A549 (cell line): ENCODE measurements at regions not wholly inside any gene's neighbourhood (a gene's known extent, or its start where the extent isn't known, plus 50 kb on each side); places are given as distances from the start of the nearest gene placed in this dataset.
A peak's percentile ranks its signal among the peaks of the same experiment; 100 is the strongest.

Source experiments
- ATAC-seq, 2 experiments: fragments of 200-7000 bp in 1 of 2; fragments of >200 bp in 1 of 2; cut with Nextera tagmentation in 1 of 2; cut with Tn5 transposase in 1 of 2; 3 replicates each; pipeline versions ENCODE4 v1.8.0 to v1.9.1; 2018 to 2020; ENCODE audit warnings: mild to moderate bottlenecking in 1 of 2, moderate library complexity in 1 of 2
- CTCF ChIA-PET: fragments of 300-600 bp; sonication (Branson Sonifier 250); formaldehyde crosslinking; extraction: SDS; loops from one replicate; lab custom pipeline; 2021; ENCODE audit warnings: antibody characterized with exemption, inconsistent platforms; lab: Yijun Ruan, JAX
- POLR2A ChIA-PET: fragments of 350-600 bp; formaldehyde crosslinking; extraction: SDS; loops from one replicate; lab custom pipeline; 2021; ENCODE audit warnings: antibody characterized with exemption, inconsistent platforms; lab: Yijun Ruan, JAX
- DNase-seq, 2 experiments: peaks; one replicate each; pipeline versions ENCODE4 v3.0.0 to v3.0.0-alpha.2; 2011 to 2016; ENCODE audit warnings: low read depth in 1 of 2, low spot score in 1 of 2
- FAIRE-seq: peaks from 2 replicates; lab custom pipeline; 2011; peaks lifted over from hg19 to GRCh38; lab: Jason Lieb, UNC
- H3K27ac ChIP-seq, 2 experiments: fragments of >200 bp; sonication (Bioruptor Twin); formaldehyde crosslinking; 3 replicates each; pipeline ENCODE4 v1.5.1; 2016 to 2017
- H3K4me1 ChIP-seq: fragments of >200 bp; sonication (Bioruptor Twin); formaldehyde crosslinking; 3 replicates; pipeline ENCODE4 v1.6.1; 2016
- H3K4me2 ChIP-seq: fragments of >200 bp; sonication (Bioruptor Twin); formaldehyde crosslinking; 3 replicates; pipeline ENCODE4 v1.6.1; 2016
- H3K4me3 ChIP-seq: fragments of >200 bp; sonication (Bioruptor Twin); formaldehyde crosslinking; 3 replicates; pipeline ENCODE4 v1.5.1; 2016
- H3K9me3 ChIP-seq: fragments of >200 bp; sonication (Bioruptor Twin); formaldehyde crosslinking; 3 replicates; pipeline ENCODE4 v1.6.1; 2016
- BHLHE40 ChIP-seq: IDR thresholded peaks from 2 replicates; pipeline ENCODE4 v1.6.1; 2012; ENCODE audit warnings: low read depth, low read length, inconsistent platforms
- CHD4 ChIP-seq: fragments of 200-600 bp; sonication (generic); IDR thresholded peaks from 2 replicates; pipeline ENCODE4 v1.6.1; 2016; ENCODE audit warnings: antibody characterized with exemption, mild to moderate bottlenecking, borderline replicate concordance
- EHF ChIP-seq: fragments of 250-450 bp; sonication (Bioruptor Pico); IDR thresholded peaks from 2 replicates; pipeline ENCODE4 v1.5.0; 2020; ENCODE audit warnings: mild to moderate bottlenecking
- ESRRA ChIP-seq: fragments of 150-350 bp; IDR thresholded peaks from 2 replicates; pipeline ENCODE4 v1.6.1; 2014; ENCODE audit warnings: mild to moderate bottlenecking, low read length, borderline replicate concordance
- FOSB ChIP-seq: fragments of 250-450 bp; sonication (Bioruptor Pico); IDR thresholded peaks from 2 replicates; pipeline ENCODE4 v1.5.0; 2020; ENCODE audit warnings: mild to moderate bottlenecking, moderate library complexity
- FOSL2 ChIP-seq, 2 experiments: fragments of 450-650 bp in 1 of 2; fragments of >200 bp in 1 of 2; sonication (Bioruptor Twin) in 1 of 2; formaldehyde crosslinking; IDR thresholded peaks; 2 replicates each; pipeline versions ENCODE4 v1.5.0 to v1.6.1; 2016 to 2020; ENCODE audit warnings: mild to moderate bottlenecking in 1 of 2, moderate library complexity in 1 of 2
- GATA3 ChIP-seq: IDR thresholded peaks from 2 replicates; pipeline ENCODE4 v1.6.1; 2012; ENCODE audit warnings: borderline replicate concordance
- HOXB13 ChIP-seq: fragments of 250-450 bp; sonication (Bioruptor Pico); IDR thresholded peaks from 2 replicates; pipeline ENCODE4 v1.5.0; 2020; ENCODE audit warnings: low read depth, mild to moderate bottlenecking, moderate library complexity
- JUN ChIP-seq, 2 experiments: fragments of >200 bp; sonication (Bioruptor Twin); formaldehyde crosslinking; IDR thresholded peaks; 2 replicates in 1 of 2; 3 replicates in 1 of 2; pipeline ENCODE4 v1.6.1; 2016 to 2017
- JUNB ChIP-seq: fragments of >200 bp; sonication (Bioruptor Twin); formaldehyde crosslinking; IDR thresholded peaks from 2 replicates; pipeline ENCODE4 v1.6.1; 2016
- KDM1A ChIP-seq: fragments of 200-600 bp; sonication (generic); IDR thresholded peaks from 2 replicates; pipeline ENCODE4 v1.6.1; 2016; ENCODE audit warnings: low read depth, mild to moderate bottlenecking
- MAX ChIP-seq: IDR thresholded peaks from 2 replicates; pipeline ENCODE4 v1.6.1; 2012
- MAZ ChIP-seq: fragments of 150-350 bp; IDR thresholded peaks from 2 replicates; pipeline ENCODE4 v1.6.1; 2014; ENCODE audit warnings: antibody characterized with exemption, low read depth, low read length, borderline replicate concordance
- NFE2L2 ChIP-seq: fragments of 150-350 bp; conservative IDR thresholded peaks from 2 replicates; pipeline ENCODE4 v1.6.1; 2014; ENCODE audit warnings: low read length
- NR3C1 ChIP-seq: fragments of >200 bp; sonication (Bioruptor Twin); formaldehyde crosslinking; IDR thresholded peaks from 3 replicates; pipeline ENCODE4 v1.6.1; 2017
- PHF8 ChIP-seq: fragments of 200-600 bp; sonication (generic); IDR thresholded peaks from 2 replicates; pipeline ENCODE4 v1.6.1; 2016; ENCODE audit warnings: low read depth, mild to moderate bottlenecking, antibody characterized with exemption, moderate library complexity, borderline replicate concordance
- POLR2AphosphoS2 ChIP-seq: conservative IDR thresholded peaks from 2 replicates; pipeline ENCODE4 v1.6.1; 2012; ENCODE audit warnings: low read length, improper control_type of control experiment, inconsistent platforms
- RAD21 ChIP-seq, 2 experiments: fragments of >200 bp in 1 of 2; sonication (Bioruptor Twin) in 1 of 2; formaldehyde crosslinking in 1 of 2; IDR thresholded peaks in 1 of 2; conservative IDR thresholded peaks in 1 of 2; 2 replicates in 1 of 2; 3 replicates in 1 of 2; pipeline ENCODE4 v1.6.1; 2012 to 2018; ENCODE audit warnings: inconsistent platforms in 1 of 2
- RCOR1 ChIP-seq: fragments of 150-350 bp; IDR thresholded peaks from 2 replicates; pipeline ENCODE4 v1.6.1; 2014; ENCODE audit warnings: antibody characterized with exemption, low read length, low read depth
- SMC3 ChIP-seq: fragments of >200 bp; sonication (Bioruptor Twin); formaldehyde crosslinking; IDR thresholded peaks from 3 replicates; pipeline ENCODE4 v1.6.1; 2018; ENCODE audit warnings: inconsistent platforms
- TP53 ChIP-seq: fragments of 250-450 bp; sonication (Bioruptor Pico); IDR thresholded peaks from 2 replicates; pipeline ENCODE4 v1.5.0; 2021; ENCODE audit warnings: mild to moderate bottlenecking, moderate library complexity
- ZC3H11A ChIP-seq: fragments of 450-650 bp; IDR thresholded peaks from 2 replicates; pipeline ENCODE4 v1.6.1; 2014; ENCODE audit warnings: antibody characterized with exemption, mild to moderate bottlenecking
- ZNF302 ChIP-seq: fragments of 250-450 bp; sonication (Bioruptor Pico); IDR thresholded peaks from 2 replicates; pipeline ENCODE4 v1.9.0; 2021; ENCODE audit warnings: inconsistent platforms, mild to moderate bottlenecking, moderate library complexity
- WGBS: methylation state at CpG from one replicate; pipeline ENCODE4 v1.1.6; 2017; ENCODE audit errors: missing lambda C conversion rate; 5-methylcytosine and 5-hydroxymethylcytosine counted together
- TF ChIP-seq, protein P1 (sequence below): fragments of >200 bp; sonication (Bioruptor Twin); formaldehyde crosslinking; IDR thresholded peaks from 3 replicates; pipeline ENCODE4 v1.6.1; 2016
- TF ChIP-seq, protein P2 (sequence below): fragments of >200 bp; sonication (Bioruptor Twin); formaldehyde crosslinking; IDR thresholded peaks from 3 replicates; pipeline ENCODE4 v1.5.1; 2016

DNA sequence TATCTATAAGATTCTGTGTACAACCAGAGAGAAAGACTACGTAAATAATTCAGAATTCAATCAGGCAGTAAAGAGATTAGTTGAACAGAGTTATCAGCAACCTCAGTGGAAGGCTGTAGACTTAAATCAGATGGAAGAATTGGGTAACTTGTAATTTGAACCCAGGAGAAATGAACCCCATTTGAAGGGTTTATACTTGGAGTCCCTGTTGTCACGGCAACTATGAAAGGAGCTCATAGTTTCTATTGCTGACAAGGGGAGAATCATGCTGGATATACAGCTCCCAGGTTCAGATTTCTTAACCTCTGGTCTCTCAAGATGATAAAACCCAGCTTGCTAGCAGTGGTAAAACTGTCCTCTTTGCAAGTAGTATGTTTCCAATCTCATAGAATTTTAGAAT, 54.4 kb upstream of the BMP4 start:
- CTCF ChIA-PET, result no interaction called here
- WGBS, result 61% methylated on average over 2 of the region's 2 CpGs
- DNase-seq (no peak), ATAC-seq (no peak), FAIRE-seq (no peak)
- H3K4me3 ChIP-seq, result no peak overlapping the region
- POLR2A ChIA-PET, result no interaction called here
- H3K4me1 ChIP-seq, result no peaks in the 10 kb centered on the region
- no peak overlapping the region for H3K27ac ChIP-seq
- TF ChIP-seq FOSB (CRISPR knock-in tag) (no peak), PHF8 (no peak), JUNB (no peak), POLR2AphosphoS2 (no peak), BHLHE40 (no peak), CHD4 (no peak), MAZ (no peak), ZC3H11A (no peak), TP53 (CRISPR knock-in tag) (no peak), FOSL2 (IDR thresholded peaks at IDR 0.05) (no peak), FOSL2 (CRISPR knock-in tag; IDR thresholded peaks at IDR 0.05) (no peak), ESRRA (no peak), NR3C1 (no peak), JUN (IDR thresholded peaks at IDR 0.05) (no peak), MAX (no peak), RCOR1 (no peak), ZNF302 (no peak)
- TF ChIP-seq, protein P1, sequence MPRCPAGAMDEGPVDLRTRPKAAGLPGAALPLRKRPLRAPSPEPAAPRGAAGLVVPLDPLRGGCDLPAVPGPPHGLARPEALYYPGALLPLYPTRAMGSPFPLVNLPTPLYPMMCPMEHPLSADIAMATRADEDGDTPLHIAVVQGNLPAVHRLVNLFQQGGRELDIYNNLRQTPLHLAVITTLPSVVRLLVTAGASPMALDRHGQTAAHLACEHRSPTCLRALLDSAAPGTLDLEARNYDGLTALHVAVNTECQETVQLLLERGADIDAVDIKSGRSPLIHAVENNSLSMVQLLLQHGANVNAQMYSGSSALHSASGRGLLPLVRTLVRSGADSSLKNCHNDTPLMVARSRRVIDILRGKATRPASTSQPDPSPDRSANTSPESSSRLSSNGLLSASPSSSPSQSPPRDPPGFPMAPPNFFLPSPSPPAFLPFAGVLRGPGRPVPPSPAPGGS, result no peak
- H3K9me3 ChIP-seq, result no peaks in the 10 kb centered on the region
- no peak overlapping the region for H3K4me2 ChIP-seq

DNA sequence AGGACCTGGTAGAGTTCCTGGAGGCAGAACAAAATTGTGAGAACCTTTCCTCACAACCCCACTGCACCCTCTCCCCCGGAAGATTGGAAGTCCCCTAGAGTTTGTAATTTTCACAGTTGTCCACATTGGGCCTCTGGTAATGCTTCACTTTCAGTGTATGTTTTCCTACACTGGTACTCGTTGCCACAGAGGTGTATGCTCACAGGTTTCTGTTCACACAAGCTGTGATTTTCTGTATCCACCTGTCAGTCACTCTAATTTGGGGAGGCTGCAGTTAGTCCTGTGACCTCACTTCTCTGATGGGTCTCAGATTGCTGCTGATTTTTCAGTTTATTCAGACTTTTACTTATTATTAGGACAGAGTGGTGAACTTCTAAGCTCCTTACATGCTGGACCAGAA, 66.4 kb upstream of the BMP4 start:
- FAIRE-seq, result no peak
- CTCF ChIA-PET, result interaction anchor here (1.0 kb wide), 1 partner anchor 483 kb away, joined by 4 read pairs; no protein-coding TSS in a partner anchor
- Histone ChIP-seq H3K9me3 (no peaks in the 10 kb centered on the region), H3K4me2 (no peak overlapping the region), H3K27ac (no peak overlapping the region), H3K4me3 (no peak overlapping the region), H3K4me1 (no peaks in the 10 kb centered on the region)
- POLR2A ChIA-PET, result no interaction called here
- no peak for DNase-seq
- WGBS, result 60% methylated on average over 2 of the region's 2 CpGs
- ATAC-seq, result no peak
- no peak for TF ChIP-seq GATA3
- no peak for TF ChIP-seq EHF (CRISPR knock-in tag)
- TF ChIP-seq NFE2L2, result no peak
- TF ChIP-seq KDM1A, result no peak

GRCh38 chr14:54025661-54026060, 69.0 kb upstream of the BMP4 start:
- Histone ChIP-seq H3K9me3 (no peaks in the 10 kb centered on the region), H3K4me3 (no peak overlapping the region), H3K27ac (no peak overlapping the region), H3K4me2 (no peak overlapping the region), H3K4me1 (no peaks in the 10 kb centered on the region)
- FAIRE-seq, result no peak
- DNase-seq, result peak; percentile 24 to 41
- TF ChIP-seq, protein P2, sequence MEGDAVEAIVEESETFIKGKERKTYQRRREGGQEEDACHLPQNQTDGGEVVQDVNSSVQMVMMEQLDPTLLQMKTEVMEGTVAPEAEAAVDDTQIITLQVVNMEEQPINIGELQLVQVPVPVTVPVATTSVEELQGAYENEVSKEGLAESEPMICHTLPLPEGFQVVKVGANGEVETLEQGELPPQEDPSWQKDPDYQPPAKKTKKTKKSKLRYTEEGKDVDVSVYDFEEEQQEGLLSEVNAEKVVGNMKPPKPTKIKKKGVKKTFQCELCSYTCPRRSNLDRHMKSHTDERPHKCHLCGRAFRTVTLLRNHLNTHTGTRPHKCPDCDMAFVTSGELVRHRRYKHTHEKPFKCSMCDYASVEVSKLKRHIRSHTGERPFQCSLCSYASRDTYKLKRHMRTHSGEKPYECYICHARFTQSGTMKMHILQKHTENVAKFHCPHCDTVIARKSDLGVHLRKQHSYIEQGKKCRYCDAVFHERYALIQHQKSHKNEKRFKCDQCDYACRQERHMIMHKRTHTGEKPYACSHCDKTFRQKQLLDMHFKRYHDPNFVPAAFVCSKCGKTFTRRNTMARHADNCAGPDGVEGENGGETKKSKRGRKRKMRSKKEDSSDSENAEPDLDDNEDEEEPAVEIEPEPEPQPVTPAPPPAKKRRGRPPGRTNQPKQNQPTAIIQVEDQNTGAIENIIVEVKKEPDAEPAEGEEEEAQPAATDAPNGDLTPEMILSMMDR, result peak; percentile 42
- TF ChIP-seq SMC3 (peak; percentile 61), HOXB13 (CRISPR knock-in tag) (no peak), RAD21 (conservative IDR thresholded peaks at IDR 0.05 in 1 of 2, IDR thresholded peaks at IDR 0.05 in 1 of 2) (peak; percentile 53 to 56)
- WGBS, result 0% methylated on average over 1 of the region's 1 CpG
- ChIA-PET CTCF (interaction anchor here (1.0 kb wide), 1 partner anchor 62 kb away, joined by 3 read pairs; no protein-coding TSS in a partner anchor), POLR2A (no interaction called here)
- ATAC-seq, result peak; percentile 59 to 75; a peak in 4 of 6 replicates
